DND-41 (cell line): ENCODE measurements at regions not wholly inside any gene's neighbourhood (a gene's known extent, or its start where the extent isn't known, plus 50 kb on each side); places are given as distances from the start of the nearest gene placed in this dataset.

Source experiments
- ATAC-seq: fragments of 200-7000 bp; cut with Tn5 transposase; 3 replicates; pipeline ENCODE4 v1.9.1; 2021; ENCODE audit warnings: low read depth; ENCODE audit not compliant: insufficient read depth
- DNase-seq: peaks from one replicate; pipeline ENCODE4 v3.0.0-alpha.2; 2020
- H2AFZ ChIP-seq: 2 replicates; pipeline ENCODE4 v1.6.0; 2012; ENCODE audit warnings: low read depth, low read length
- H3K27ac ChIP-seq: 2 replicates; pipeline ENCODE4 v1.5.1; 2012; ENCODE audit warnings: low read length, inconsistent platforms
- H3K27me3 ChIP-seq: fragments of 200-600 bp; sonication (generic); 2 replicates; pipeline ENCODE4 v1.6.0; 2012; ENCODE audit warnings: low read length, mild to moderate bottlenecking, inconsistent platforms; ENCODE audit not compliant: insufficient read depth, poor library complexity
- H3K36me3 ChIP-seq: 2 replicates; pipeline ENCODE4 v1.5.1; 2012; ENCODE audit warnings: low read length, inconsistent platforms; ENCODE audit not compliant: insufficient read depth
- H3K4me1 ChIP-seq: 2 replicates; pipeline ENCODE4 v1.5.1; 2012; ENCODE audit warnings: mild to moderate bottlenecking, low read length; ENCODE audit not compliant: insufficient read depth
- H3K4me2 ChIP-seq: 2 replicates; pipeline ENCODE4 v1.6.0; 2012; ENCODE audit warnings: mild to moderate bottlenecking, moderate library complexity, low read length, inconsistent platforms; ENCODE audit not compliant: insufficient read depth
- H3K4me3 ChIP-seq, 2 experiments: fragments of 200-600 bp in 1 of 2; shearing (Covaris generic) in 1 of 2; 2 replicates each; pipeline ENCODE4 v1.5.1; 2012 to 2016; ENCODE audit warnings: inconsistent platforms in 2 of 2, low read length in 2 of 2, mild to moderate bottlenecking in 2 of 2, low read depth in 1 of 2, moderate library complexity in 1 of 2
- H3K79me2 ChIP-seq: 2 replicates; pipeline ENCODE4 v1.6.0; 2012; ENCODE audit warnings: low read length, inconsistent platforms; ENCODE audit not compliant: insufficient read depth
- H3K9ac ChIP-seq: 2 replicates; pipeline ENCODE4 v1.6.0; 2012; ENCODE audit warnings: low read depth, mild to moderate bottlenecking, inconsistent platforms, low read length, moderate library complexity
- H3K9me3 ChIP-seq: 2 replicates; pipeline ENCODE4 v1.5.1; 2012; ENCODE audit warnings: low read length, moderate library complexity, mild to moderate bottlenecking, inconsistent platforms; ENCODE audit not compliant: insufficient read depth, severe bottlenecking
- H4K20me1 ChIP-seq: 2 replicates; pipeline ENCODE4 v1.6.0; 2012; ENCODE audit warnings: low read length; ENCODE audit not compliant: insufficient read depth
- EZH2 ChIP-seq: IDR thresholded peaks from 3 replicates; pipeline ENCODE4 v1.6.1; 2012; ENCODE audit warnings: borderline replicate concordance, low read depth, mild to moderate bottlenecking, moderate library complexity, low read length, inconsistent platforms; ENCODE audit not compliant: severe bottlenecking
- TF ChIP-seq, protein P1 (sequence below): IDR thresholded peaks from 2 replicates; pipeline ENCODE4 v1.5.1; 2012; ENCODE audit warnings: borderline replicate concordance, low read length, moderate library complexity, mild to moderate bottlenecking; ENCODE audit not compliant: poor library complexity, severe bottlenecking; ENCODE audit errors: extremely low read depth

DNA sequence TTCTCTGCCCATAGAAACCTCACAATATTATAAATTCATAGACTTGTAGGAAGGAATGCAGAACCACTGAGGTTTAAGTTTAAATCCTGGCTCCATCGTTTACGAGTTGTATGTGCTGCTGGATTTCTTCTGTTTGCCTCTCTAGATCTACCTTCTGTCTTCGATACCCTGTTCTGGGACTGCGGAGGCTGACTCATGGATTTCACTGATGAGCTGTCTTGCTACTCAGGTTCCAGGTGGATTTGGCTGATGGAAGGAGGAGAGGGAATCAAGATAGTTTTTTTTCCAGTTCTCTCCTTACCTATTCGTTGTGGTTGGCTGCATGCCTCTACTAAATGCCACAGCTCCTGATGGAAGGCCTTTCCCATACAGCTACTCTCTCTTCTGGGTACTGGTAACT is 375.8 kb downstream of the REEP3 start:
- TF ChIP-seq, protein P1, sequence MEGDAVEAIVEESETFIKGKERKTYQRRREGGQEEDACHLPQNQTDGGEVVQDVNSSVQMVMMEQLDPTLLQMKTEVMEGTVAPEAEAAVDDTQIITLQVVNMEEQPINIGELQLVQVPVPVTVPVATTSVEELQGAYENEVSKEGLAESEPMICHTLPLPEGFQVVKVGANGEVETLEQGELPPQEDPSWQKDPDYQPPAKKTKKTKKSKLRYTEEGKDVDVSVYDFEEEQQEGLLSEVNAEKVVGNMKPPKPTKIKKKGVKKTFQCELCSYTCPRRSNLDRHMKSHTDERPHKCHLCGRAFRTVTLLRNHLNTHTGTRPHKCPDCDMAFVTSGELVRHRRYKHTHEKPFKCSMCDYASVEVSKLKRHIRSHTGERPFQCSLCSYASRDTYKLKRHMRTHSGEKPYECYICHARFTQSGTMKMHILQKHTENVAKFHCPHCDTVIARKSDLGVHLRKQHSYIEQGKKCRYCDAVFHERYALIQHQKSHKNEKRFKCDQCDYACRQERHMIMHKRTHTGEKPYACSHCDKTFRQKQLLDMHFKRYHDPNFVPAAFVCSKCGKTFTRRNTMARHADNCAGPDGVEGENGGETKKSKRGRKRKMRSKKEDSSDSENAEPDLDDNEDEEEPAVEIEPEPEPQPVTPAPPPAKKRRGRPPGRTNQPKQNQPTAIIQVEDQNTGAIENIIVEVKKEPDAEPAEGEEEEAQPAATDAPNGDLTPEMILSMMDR: no peak
- no peak overlapping the region for H2AFZ ChIP-seq
- no peaks in the 10 kb centered on the region for H3K9me3 ChIP-seq
- H3K4me1 ChIP-seq: no peaks in the 10 kb centered on the region
- no peaks in the 10 kb centered on the region for H3K79me2 ChIP-seq
- H3K36me3 ChIP-seq: no peaks in the 10 kb centered on the region
- DNase-seq (no peak), ATAC-seq (no peak)
- H3K27me3 ChIP-seq: no peaks in the 10 kb centered on the region
- H3K4me2 ChIP-seq: no peak overlapping the region
- H3K4me3 ChIP-seq: no peak overlapping the region
- no peak overlapping the region for H3K27ac ChIP-seq
- no peak overlapping the region for H3K9ac ChIP-seq
- H4K20me1 ChIP-seq: no peaks in the 10 kb centered on the region

DNA sequence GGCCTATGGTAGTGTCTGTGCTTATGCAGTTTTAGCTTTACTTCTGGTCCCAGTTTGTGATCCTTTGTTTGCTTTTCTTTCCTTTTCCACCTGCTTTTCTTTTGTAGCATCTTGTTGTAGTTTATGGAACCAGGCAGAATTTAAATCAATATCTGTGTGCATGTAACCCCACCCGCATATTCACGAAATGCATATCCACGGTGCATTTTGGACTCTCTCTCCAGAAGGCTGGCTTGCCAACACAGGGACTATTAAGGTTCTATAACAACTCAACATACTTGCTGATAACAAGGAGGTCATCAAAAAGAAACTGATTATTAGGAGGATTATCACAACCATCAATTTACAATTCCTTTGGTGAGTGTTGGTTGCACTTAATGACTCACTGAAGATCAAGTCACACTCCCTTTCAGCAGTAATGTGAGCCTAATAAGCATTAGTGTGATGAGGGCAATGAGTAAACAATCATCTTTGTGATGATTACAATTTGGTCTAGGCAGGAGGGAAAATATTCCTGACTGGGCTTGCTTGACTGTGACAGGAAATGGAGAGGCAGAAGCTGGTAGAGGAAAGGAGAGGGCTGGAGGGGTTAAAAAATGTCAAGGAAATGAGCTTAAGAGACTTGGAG is 378.6 kb downstream of the REEP3 start:
- ATAC-seq (no peak), DNase-seq (no peak)
- Histone ChIP-seq H2AFZ (no peak overlapping the region), H3K36me3 (no peaks in the 10 kb centered on the region), H3K4me1 (no peaks in the 10 kb centered on the region), H3K9ac (no peak overlapping the region), H3K9me3 (no peaks in the 10 kb centered on the region), H3K79me2 (no peaks in the 10 kb centered on the region), H3K27me3 (no peaks in the 10 kb centered on the region), H3K4me2 (no peak overlapping the region), H4K20me1 (no peaks in the 10 kb centered on the region), H3K27ac (no peak overlapping the region), H3K4me3 (no peak overlapping the region)
- TF ChIP-seq EZH2: no peak
- TF ChIP-seq, protein P1: no peak

- no peaks in the 10 kb centered on the region for H4K20me1 ChIP-seq
- no peaks in the 10 kb centered on the region for H3K36me3 ChIP-seq
- ATAC-seq (no peak), DNase-seq (no peak)
- no peaks in the 10 kb centered on the region for H3K79me2 ChIP-seq
- H3K27ac ChIP-seq: no peak overlapping the region
- no peak for TF ChIP-seq EZH2
- TF ChIP-seq, protein P1: peak; percentile 41
- H2AFZ ChIP-seq: no peak overlapping the region
- H3K27me3 ChIP-seq: no peaks in the 10 kb centered on the region
- H3K4me3 ChIP-seq: no peak overlapping the region
- no peak overlapping the region for H3K4me2 ChIP-seq
- H3K9ac ChIP-seq: no peak overlapping the region
- no peaks in the 10 kb centered on the region for H3K4me1 ChIP-seq
- H3K9me3 ChIP-seq: no peaks in the 10 kb centered on the region
Measured at GRCh38 chr10:63901228-63901627, 380.0 kb downstream of the REEP3 start.

DNA sequence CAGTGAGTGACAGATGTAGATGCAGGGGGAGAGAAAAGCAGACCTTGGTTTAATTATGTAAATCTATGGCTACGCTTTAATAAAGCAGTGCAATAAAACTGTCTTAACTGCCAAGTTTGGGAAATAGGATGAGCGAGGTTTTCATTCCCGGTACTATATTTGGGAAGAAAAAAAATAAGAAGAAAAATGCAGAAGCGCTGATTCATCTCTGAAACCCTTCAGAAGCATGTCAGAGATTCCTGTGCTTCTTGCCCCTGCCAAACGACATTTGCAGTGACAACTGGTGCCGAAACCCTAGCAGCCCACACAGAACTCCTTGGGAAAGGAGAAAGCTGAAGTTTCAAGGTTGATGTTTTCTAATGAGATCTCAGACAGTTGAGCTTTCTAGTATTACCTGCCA is 380.7 kb downstream of the REEP3 start:
- DNase-seq (no peak), ATAC-seq (no peak)
- no peaks in the 10 kb centered on the region for H3K4me1 ChIP-seq
- no peaks in the 10 kb centered on the region for H3K36me3 ChIP-seq
- H3K9ac ChIP-seq: no peak overlapping the region
- TF ChIP-seq, protein P1: no peak
- no peak for TF ChIP-seq EZH2
- H3K27me3 ChIP-seq: no peaks in the 10 kb centered on the region
- H3K79me2 ChIP-seq: no peaks in the 10 kb centered on the region
- no peak overlapping the region for H3K27ac ChIP-seq
- H3K4me3 ChIP-seq: no peak overlapping the region
- H4K20me1 ChIP-seq: no peaks in the 10 kb centered on the region
- no peak overlapping the region for H3K4me2 ChIP-seq
- H3K9me3 ChIP-seq: no peaks in the 10 kb centered on the region
- H2AFZ ChIP-seq: no peak overlapping the region
